Testis (tissue), 2 donors: ENCODE measurements at regions not wholly inside any gene's neighbourhood (a gene's known extent, or its start where the extent isn't known, plus 50 kb on each side); places are given as distances from the start of the nearest gene placed in this dataset.

Experiments used
- DNase-seq: peaks from one replicate; pipeline ENCODE4 v3.0.0-alpha.2; 2019
- H3K27ac ChIP-seq, 2 donors: fragments of 200-600 bp; sonication (generic); one replicate each; pipeline ENCODE4 v1.5.1; 2019
- H3K27me3 ChIP-seq: fragments of 200-600 bp; sonication (generic); one replicate; pipeline ENCODE4 v1.5.1; 2019
- H3K36me3 ChIP-seq: fragments of 200-600 bp; sonication (generic); one replicate; pipeline ENCODE4 v1.5.1; 2017; ENCODE audit warnings: low read depth; ENCODE audit errors: missing control alignments
- H3K4me1 ChIP-seq: fragments of 200-600 bp; sonication (generic); one replicate; pipeline ENCODE4 v1.5.1; 2019
- H3K4me3 ChIP-seq, 2 donors: fragments of 200-600 bp; sonication (generic); one replicate each; pipeline ENCODE4 v1.5.1; 2017 to 2019
- H3K9me3 ChIP-seq: fragments of 200-600 bp; sonication (generic); one replicate; pipeline ENCODE4 v1.5.1; 2017
- CTCF ChIP-seq, 3 experiments: fragments of 450-650 bp in 2 of 3; fragments of 200-600 bp in 1 of 3; sonication (generic) in 1 of 3; IDR thresholded peaks; one replicate each; pipeline ENCODE4 v1.5.1; 2016 to 2019; ENCODE audit warnings: antibody characterized with exemption in 3 of 3, mild to moderate bottlenecking in 2 of 3, moderate library complexity in 1 of 3
- POLR2A ChIP-seq: fragments of 450-650 bp; IDR thresholded peaks from one replicate; pipeline ENCODE4 v1.6.1; 2017; ENCODE audit warnings: antibody characterized with exemption, mild to moderate bottlenecking, moderate library complexity
- WGBS, 2 donors: methylation state at CpG; one replicate each; pipeline ENCODE4 v1.1.5; 2018; 5-methylcytosine and 5-hydroxymethylcytosine counted together
- intact Hi-C: fragments of 100-400 bp; cut with DNase I; formaldehyde crosslinking; loops from one replicate; pipeline ENCODE4 v1.15.1; 2023; ENCODE audit warnings: low total_unique reads

DNA sequence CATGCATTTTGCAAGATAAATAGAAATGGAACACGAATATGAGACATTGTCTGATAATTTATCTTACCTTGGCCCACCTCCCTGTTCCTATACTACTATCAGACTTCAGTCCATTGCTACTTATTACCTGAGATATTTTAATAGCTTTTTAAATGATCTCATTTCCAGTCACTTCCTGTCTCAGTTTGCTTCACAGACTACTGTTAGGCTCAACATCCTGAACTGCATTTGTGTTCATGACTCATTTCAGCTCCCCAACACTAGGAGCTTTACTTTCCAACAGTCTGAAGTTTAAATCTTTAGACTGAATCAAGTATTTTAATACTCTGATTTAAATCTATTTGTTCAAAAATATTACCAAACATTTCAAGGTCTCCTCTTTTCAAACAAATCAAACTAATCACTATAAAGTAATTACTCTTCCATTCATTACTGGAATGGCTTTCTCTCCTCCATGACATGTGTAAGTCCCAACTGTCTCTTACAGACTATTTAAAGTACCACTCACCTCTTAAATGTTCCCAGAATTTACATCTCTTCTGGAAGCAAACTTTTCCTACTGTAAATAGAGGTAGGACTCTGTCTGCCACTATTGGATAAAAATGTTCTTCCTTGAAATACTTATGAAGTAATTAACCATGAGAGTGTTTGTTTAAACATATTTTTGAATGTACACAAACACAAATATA lies 1277.6 kb downstream of the ZPLD1 start:
- H3K27me3 ChIP-seq = no peaks in the 10 kb centered on the region
- H3K36me3 ChIP-seq = no peaks in the 10 kb centered on the region
- DNase-seq = no peak
- no peak for TF ChIP-seq CTCF (IDR thresholded peaks at IDR 0.05)
- intact Hi-C loops = no loop called here
- no peaks in the 10 kb centered on the region for H3K4me1 ChIP-seq
- 48 to 57% methylated on average over 1 of the region's 1 CpG for WGBS, 2 donors
- H3K27ac ChIP-seq = no peak overlapping the region
- H3K9me3 ChIP-seq = no peaks in the 10 kb centered on the region
- H3K4me3 ChIP-seq = no peak overlapping the region

- no peak overlapping the region for H3K4me3 ChIP-seq
- H3K9me3 ChIP-seq = no peaks in the 10 kb centered on the region
- no peak for DNase-seq
- no peaks in the 10 kb centered on the region for H3K36me3 ChIP-seq
- no peak for TF ChIP-seq CTCF (IDR thresholded peaks at IDR 0.05)
- TF ChIP-seq POLR2A = no peak
- no peak overlapping the region for H3K27ac ChIP-seq
- H3K27me3 ChIP-seq = no peaks in the 10 kb centered on the region
- intact Hi-C loops = no loop called here
- 47 to 69% methylated on average over 3 of the region's 3 CpGs for WGBS, 2 donors
- no peaks in the 10 kb centered on the region for H3K4me1 ChIP-seq
Observed at GRCh38 chr3:103729547-103729946, 1294.7 kb downstream of the ZPLD1 start.

GRCh38 chr3:103730744-103731143 lies 1295.9 kb downstream of the ZPLD1 start:
- TF ChIP-seq CTCF (IDR thresholded peaks at IDR 0.05) (no peak), POLR2A (no peak)
- no peak for DNase-seq
- intact Hi-C loops = no loop called here
- Histone ChIP-seq H3K27ac (no peak overlapping the region), H3K27me3 (no peaks in the 10 kb centered on the region), H3K4me3 (no peak overlapping the region), H3K4me1 (no peaks in the 10 kb centered on the region), H3K36me3 (no peaks in the 10 kb centered on the region), H3K9me3 (no peaks in the 10 kb centered on the region)
- 76 to 85% methylated on average over 3 of the region's 3 CpGs for WGBS, 2 donors

DNA sequence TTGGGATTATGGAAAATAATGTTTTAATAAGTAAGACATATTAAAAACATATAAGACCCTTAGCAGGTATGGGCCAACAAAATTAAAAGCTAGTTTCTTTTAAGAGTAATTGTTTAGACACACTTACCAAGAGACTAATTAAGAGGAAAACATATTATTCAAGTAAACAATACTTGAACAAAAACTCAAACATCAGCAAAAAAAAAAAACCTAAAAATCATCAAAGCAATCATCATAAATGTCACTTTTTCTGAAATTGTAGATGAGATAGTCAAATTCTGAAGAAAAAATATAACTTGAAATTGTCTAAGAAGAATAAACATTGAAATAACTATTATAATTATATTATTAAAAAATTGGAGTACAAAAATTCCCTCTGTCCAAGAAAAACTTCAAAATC lies 1318.2 kb downstream of the ZPLD1 start:
- Histone ChIP-seq H3K27ac (no peak overlapping the region), H3K36me3 (no peaks in the 10 kb centered on the region), H3K4me1 (no peaks in the 10 kb centered on the region), H3K9me3 (no peaks in the 10 kb centered on the region), H3K27me3 (no peaks in the 10 kb centered on the region), H3K4me3 (no peak overlapping the region)
- TF ChIP-seq POLR2A = no peak
- TF ChIP-seq CTCF (IDR thresholded peaks at IDR 0.05) = no peak
- intact Hi-C loops = no loop called here
- no peak for DNase-seq

GRCh38 chr3:103767635-103768034 lies 1332.8 kb downstream of the ZPLD1 start:
- TF ChIP-seq CTCF (IDR thresholded peaks at IDR 0.05) (no peak), POLR2A (no peak)
- H3K27me3 ChIP-seq = no peaks in the 10 kb centered on the region
- intact Hi-C loops = no loop called here
- DNase-seq = no peak
- H3K4me1 ChIP-seq = no peaks in the 10 kb centered on the region
- no peak overlapping the region for H3K27ac ChIP-seq
- WGBS, 2 donors = 70 to 76% methylated on average over 12 of the region's 12 CpGs
- no peak overlapping the region for H3K4me3 ChIP-seq
- H3K36me3 ChIP-seq = no peaks in the 10 kb centered on the region
- no peaks in the 10 kb centered on the region for H3K9me3 ChIP-seq
